Choroid plexus epithelial cell (primary cell): ENCODE measurements at regions not wholly inside any gene's neighbourhood (a gene's known extent, or its start where the extent isn't known, plus 50 kb on each side); places are given as distances from the start of the nearest gene placed in this dataset.

ENCODE experiments used
- DNase-seq: peaks from one replicate; pipeline ENCODE4 v3.0.0-alpha.2; 2010; ENCODE audit warnings: low read depth
- H3K4me3 ChIP-seq: 2 replicates; pipeline ENCODE4 v1.5.1; 2011; ENCODE audit warnings: low read depth, mild to moderate bottlenecking, control low read depth, low read length, moderate library complexity
- TF ChIP-seq, protein P1 (sequence below): conservative IDR thresholded peaks from 2 replicates; pipeline ENCODE4 v1.5.1; 2011; ENCODE audit warnings: low read depth, mild to moderate bottlenecking, control low read depth, inconsistent platforms, low read length, moderate library complexity

DNA sequence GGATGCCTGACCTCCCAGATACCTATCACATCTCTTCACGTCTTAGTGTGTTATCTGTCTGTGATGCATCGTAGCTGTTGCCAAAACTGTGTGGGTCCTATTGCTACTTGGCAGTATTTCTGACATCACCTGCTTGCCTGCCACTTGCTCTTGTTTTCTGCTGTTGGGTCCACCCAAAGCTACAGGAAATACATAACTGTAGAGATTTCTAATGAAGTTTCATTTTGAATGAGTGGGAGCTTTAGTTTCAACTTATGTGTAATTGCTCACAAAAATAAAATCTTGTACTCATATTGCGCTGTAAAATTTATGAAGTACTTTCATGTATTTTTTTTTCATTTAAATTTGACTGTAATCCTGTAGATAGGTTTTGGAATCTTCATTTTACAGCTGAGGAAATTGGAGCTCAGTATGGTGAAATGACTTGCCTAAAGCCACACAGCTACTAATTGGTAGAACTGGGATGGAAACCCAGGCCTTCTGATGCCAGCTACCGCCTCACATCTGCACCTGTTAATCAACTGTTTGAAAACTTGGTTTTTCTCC is 113.6 kb upstream of the MAN1A1 start:
- TF ChIP-seq, protein P1, sequence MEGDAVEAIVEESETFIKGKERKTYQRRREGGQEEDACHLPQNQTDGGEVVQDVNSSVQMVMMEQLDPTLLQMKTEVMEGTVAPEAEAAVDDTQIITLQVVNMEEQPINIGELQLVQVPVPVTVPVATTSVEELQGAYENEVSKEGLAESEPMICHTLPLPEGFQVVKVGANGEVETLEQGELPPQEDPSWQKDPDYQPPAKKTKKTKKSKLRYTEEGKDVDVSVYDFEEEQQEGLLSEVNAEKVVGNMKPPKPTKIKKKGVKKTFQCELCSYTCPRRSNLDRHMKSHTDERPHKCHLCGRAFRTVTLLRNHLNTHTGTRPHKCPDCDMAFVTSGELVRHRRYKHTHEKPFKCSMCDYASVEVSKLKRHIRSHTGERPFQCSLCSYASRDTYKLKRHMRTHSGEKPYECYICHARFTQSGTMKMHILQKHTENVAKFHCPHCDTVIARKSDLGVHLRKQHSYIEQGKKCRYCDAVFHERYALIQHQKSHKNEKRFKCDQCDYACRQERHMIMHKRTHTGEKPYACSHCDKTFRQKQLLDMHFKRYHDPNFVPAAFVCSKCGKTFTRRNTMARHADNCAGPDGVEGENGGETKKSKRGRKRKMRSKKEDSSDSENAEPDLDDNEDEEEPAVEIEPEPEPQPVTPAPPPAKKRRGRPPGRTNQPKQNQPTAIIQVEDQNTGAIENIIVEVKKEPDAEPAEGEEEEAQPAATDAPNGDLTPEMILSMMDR = no peak
- no peak overlapping the region for H3K4me3 ChIP-seq
- no peak for DNase-seq

DNA sequence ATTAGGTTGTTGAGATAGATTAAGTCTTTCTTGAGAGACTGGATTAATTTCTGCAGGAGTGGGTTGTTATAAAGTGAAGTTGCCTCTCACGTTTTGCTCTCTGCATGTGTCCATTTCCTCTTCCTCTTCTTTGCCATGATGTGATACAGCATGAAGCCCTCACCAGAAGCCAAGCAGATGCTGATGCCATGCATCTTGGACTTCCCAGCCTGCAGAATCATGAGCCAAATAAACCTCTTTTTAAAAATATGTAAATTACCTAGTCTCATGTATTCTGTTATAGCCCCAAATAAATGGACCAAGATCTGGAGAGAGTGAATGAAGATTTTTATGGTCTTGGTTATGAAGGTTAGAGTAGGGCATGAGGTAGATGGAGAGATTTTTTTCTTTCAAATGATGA is 111.6 kb upstream of the MAN1A1 start:
- no peak overlapping the region for H3K4me3 ChIP-seq
- TF ChIP-seq, protein P1 = no peak
- DNase-seq = no peak

DNA sequence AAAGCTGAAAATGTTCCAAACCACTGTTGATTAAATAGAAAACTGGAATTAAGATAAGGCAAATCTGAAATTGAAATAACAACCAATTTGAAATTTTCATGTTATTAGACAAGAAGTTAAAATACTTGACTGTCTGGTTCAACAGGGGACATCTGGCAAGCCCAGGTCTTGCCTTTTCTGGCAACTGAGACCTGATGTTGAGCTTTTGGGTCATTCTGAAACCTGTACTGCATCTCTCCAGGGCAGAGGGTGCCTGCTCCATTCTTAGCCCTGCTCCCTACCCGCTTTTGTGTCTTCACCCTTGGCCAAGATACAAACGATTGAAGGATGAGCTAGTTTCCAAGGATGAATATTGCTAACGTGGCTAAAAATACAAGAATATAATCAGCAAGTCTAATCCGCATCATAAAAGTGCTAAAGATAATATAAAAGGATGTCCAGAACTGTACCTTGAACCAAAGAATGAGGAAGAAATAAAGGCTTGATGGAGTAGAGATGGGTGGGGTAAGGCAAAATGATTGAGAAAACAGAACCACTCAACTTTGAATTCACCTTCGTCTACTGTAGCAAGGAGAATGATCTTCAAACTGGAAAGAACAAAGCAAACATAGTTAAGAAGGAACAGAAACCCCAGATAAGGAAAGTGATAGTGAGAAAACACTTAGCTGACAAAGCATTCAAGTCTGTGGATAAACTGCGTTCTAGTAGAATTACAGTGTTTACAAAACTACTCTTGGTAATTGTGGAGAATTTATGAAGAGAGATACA is 109.8 kb upstream of the MAN1A1 start:
- no peak for DNase-seq
- H3K4me3 ChIP-seq = no peak overlapping the region
- TF ChIP-seq, protein P1 = no peak

GRCh38 chr6:119454714-119455113 is 105.2 kb upstream of the MAN1A1 start:
- no peak for DNase-seq

DNA sequence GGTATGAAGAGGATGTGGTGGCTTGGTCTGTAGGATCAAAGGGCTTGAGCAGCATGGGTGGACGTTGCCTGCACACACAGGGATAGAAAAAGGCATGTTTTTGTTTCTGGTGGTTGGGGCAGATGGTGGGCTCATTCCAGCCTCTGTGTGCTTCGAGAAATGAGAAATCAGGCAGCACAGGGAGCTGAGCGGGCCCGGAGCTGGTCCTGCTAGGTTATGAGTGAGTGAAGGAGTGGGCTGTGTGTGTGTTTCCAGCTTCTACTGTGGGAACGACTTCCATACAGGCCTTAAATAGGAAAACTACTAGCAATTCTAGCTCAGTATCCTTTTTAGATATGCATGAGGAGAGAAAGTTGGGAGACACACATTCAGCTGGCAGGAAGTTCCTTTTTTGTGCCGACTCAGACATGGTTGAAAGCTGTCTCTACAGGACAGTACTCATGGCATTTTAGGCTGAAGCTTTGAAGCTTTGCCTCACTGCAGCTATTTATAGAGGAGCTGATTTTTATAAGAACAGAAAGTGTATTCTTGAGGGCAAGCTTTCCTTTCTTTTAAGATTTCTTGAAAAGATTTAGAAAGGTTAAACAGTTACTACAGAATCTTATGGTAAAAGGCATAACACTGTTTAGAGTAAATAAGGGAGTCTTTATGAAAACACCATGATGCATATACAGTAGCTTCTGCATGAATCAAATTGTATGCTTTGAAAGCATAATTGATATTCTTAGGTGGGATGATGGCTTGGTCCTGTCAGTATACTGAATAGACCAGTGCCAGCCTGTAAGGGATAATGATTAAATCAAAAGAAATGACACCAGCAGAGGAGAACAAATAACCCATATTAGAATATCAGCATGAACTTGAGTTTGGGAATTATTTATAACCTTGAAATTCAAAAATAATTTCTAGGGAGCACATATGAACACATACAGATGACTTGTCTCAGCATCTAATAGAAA is 104.0 kb upstream of the MAN1A1 start:
- H3K4me3 ChIP-seq = no peak overlapping the region
- no peak for DNase-seq
- TF ChIP-seq, protein P1 = no peak

More at GRCh38 chr6:119454714-119455113, 105.2 kb upstream of the MAN1A1 start:
- TF ChIP-seq, protein P1 = no peak
- H3K4me3 ChIP-seq = no peak overlapping the region

DNA sequence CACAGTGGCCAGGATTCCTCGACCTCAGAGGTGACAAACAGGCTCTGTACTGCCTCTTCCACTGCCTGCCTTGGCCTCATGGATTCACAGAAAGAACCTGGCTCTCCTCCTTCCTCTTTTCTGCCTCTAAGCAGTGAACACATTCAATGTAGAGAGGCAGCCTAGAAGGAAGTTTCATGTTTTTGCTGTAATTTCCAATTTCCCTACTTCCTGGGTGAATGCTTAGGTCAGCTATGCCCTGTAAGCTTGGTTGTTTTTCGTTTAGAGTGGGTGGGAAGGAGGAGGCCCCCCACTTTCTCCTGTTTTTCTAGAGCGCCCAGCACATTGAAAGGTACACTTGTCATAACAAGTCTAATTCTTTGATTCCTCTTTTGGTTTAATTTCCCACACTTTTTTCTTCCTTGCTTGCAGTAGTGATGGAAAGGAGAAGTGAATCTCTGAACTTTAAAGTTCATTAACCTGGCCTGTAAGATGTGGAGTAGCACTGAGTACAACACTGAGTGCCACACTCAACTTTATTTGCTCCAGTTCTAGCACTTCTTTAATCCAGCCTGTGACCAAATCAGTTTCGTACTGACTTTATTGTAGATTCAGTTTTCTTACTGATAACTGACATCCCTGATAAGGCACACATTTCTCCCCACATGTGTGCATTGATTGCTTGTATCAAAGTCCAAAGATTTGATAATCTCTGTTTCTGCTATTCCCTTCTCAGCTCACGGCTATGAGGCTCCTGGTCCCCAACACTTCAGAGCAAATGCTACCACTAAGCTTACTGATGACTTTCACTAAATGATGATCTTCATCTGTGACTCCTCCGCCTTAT is 100.0 kb upstream of the MAN1A1 start:
- no peak overlapping the region for H3K4me3 ChIP-seq
- TF ChIP-seq, protein P1 = no peak
- DNase-seq = no peak
